ENCODE measurements at regions not wholly inside any gene's neighbourhood (a gene's known extent, or its start where the extent isn't known, plus 50 kb on each side); places are given as distances from the start of the nearest gene placed in this dataset.
"Not testable (repeated sequence)": the region's sequence is repeated elsewhere in the genome, so short reads cannot be mapped to it uniquely, and the experiment has no call there.

DNA sequence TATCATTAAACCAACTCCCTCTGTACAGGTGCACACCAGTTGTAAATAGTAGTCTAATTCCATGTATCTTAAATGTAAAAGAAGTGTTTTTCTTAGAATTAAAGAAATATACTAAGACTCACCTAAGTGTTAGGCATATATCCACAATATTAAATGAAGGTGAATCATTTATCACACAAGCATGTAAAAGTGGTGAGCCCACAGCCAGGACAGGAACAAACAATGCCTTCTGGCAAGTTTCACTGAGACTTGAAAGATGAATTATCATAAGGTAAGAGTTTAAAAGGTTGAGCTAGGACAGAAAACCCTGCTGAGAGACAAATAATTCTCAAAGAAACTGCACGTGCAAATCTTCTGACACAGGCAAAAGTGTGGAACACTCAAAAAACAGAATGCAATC is 832.5 kb downstream of the TAF11L14 start:
- H3K4me1 ChIP-seq (ENCODE audit: insufficient read depth): 0 out of 2 replicates have a peak, but pooled peaks cover 5% of the 10 kb centered on the region
- DNase-seq (ENCODE audit: low spot score): no peak
- no peaks in the 10 kb centered on the region; the same call in 2 of the 3 replicates for H3K4me1 Mint-ChIP-seq
- no peak for ATAC-seq
- no peak overlapping the region for H3K4me3 Mint-ChIP-seq
- H3K4me3 ChIP-seq: no peak overlapping the region
- peaks cover 10% of the 10 kb centered on the region; the same call in 1 of the 2 replicates for H3K36me3 ChIP-seq (ENCODE audit: insufficient read depth)
- no peaks in the 10 kb centered on the region for H3F3A ChIP-seq (replicated peaks; ENCODE audit: low read depth)
- no peak for TF ChIP-seq ZNF331 (CRISPR knock-in tag; IDR thresholded peaks at IDR 0.05; ENCODE audit: low read depth)
- no peaks in the 10 kb centered on the region for H3K79me2 ChIP-seq (replicated peaks; ENCODE audit: insufficient read depth)
- H3K27ac Mint-ChIP-seq: no peak overlapping the region
- peaks cover 3% of the 10 kb centered on the region for H3K27me3 Mint-ChIP-seq (ENCODE audit: insufficient read depth, low read depth, poor library complexity)
- H3K27ac ChIP-seq (ENCODE audit: low read depth): no peak overlapping the region
- H3K4me2 ChIP-seq: no peak overlapping the region
- H3K27me3 ChIP-seq (ENCODE audit: insufficient read depth): no peaks in the 10 kb centered on the region
- peaks cover 7% of the 10 kb centered on the region for H3K36me3 Mint-ChIP-seq (ENCODE audit: low read depth)
- H3K9me3 Mint-ChIP-seq: peaks cover 9% of the 10 kb centered on the region
- H4K20me1 ChIP-seq (replicated peaks; ENCODE audit: insufficient read depth): no peaks in the 10 kb centered on the region
- no peaks in the 10 kb centered on the region for H3K9me2 ChIP-seq (ENCODE audit: insufficient read depth)
- no peak overlapping the region for H2AFZ ChIP-seq

DNA sequence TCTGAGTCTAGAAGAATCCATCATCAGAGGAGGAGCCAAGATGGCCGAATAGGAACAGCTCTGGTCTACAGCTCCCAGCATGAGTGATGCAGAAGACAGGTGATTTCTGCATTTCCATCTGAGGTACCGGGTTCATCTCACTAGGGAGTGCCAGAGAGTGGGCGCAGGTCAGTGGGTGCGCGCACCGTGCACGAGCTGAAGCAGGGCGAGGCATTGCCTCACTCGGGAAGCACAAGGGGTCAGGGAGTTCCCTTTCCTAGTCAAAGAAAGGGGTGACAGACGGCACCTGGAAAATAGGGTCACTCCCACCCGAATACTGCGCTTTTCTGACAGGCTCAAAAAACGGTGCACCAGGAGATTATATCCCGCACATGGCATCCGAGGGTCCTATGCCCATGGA is 837.5 kb downstream of the TAF11L14 start:
- not testable (repeated sequence) for H3K27me3 Mint-ChIP-seq (ENCODE audit: insufficient read depth, low read depth, poor library complexity); H4K20me1 ChIP-seq (replicated peaks; ENCODE audit: insufficient read depth); H3K4me2 ChIP-seq; H3F3A ChIP-seq (replicated peaks; ENCODE audit: low read depth); H3K27ac ChIP-seq (ENCODE audit: low read depth); H3K4me1 Mint-ChIP-seq; ATAC-seq; DNase-seq (ENCODE audit: low spot score); H3K27me3 ChIP-seq (ENCODE audit: insufficient read depth); H3K79me2 ChIP-seq (replicated peaks; ENCODE audit: insufficient read depth); H3K27ac Mint-ChIP-seq; H3K4me3 ChIP-seq; H3K4me1 ChIP-seq (ENCODE audit: insufficient read depth); H3K9me2 ChIP-seq (ENCODE audit: insufficient read depth); H3K4me3 Mint-ChIP-seq; H2AFZ ChIP-seq
- Mint-ChIP-seq H3K36me3 (ENCODE audit: low read depth) (peaks cover 13% of the 10 kb centered on the region), H3K9me3 (peaks cover 25% of the 10 kb centered on the region)
- H3K36me3 ChIP-seq (ENCODE audit: insufficient read depth): peaks cover 11% of the 10 kb centered on the region; the same call in 1 of the 2 replicates

DNA sequence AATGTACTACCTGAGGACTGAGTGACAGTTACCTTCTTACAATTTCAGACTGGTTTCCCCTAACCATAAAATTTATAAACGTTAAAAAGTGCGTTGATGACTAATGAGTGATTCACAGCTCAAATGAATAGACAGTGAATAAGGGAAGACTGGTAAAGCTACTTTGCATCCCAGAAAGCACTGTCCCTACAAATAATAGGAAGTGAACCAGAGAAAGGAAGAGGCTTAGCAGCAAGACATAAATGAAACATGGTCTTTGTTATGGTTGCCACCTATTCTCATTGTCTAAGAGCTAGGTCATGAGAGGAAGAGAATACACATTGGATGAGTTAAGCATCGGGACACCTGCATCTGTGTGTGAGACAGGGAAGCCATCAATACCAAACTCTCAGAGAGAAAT is 849.2 kb downstream of the TAF11L14 start:
- no peak overlapping the region for H3K27ac ChIP-seq (ENCODE audit: low read depth)
- H3K4me3 Mint-ChIP-seq: no peak overlapping the region
- H3F3A ChIP-seq (replicated peaks; ENCODE audit: low read depth): no peaks in the 10 kb centered on the region
- H3K9me3 Mint-ChIP-seq: no peaks in the 10 kb centered on the region
- no peak overlapping the region for H3K27ac Mint-ChIP-seq
- TF ChIP-seq CREB1 (CRISPR knock-in tag; IDR thresholded peaks at IDR 0.05; ENCODE audit: low read depth) (no peak), ZNF462 (CRISPR knock-in tag; IDR thresholded peaks at IDR 0.05) (no peak)
- TF ChIP-seq, protein P1, sequence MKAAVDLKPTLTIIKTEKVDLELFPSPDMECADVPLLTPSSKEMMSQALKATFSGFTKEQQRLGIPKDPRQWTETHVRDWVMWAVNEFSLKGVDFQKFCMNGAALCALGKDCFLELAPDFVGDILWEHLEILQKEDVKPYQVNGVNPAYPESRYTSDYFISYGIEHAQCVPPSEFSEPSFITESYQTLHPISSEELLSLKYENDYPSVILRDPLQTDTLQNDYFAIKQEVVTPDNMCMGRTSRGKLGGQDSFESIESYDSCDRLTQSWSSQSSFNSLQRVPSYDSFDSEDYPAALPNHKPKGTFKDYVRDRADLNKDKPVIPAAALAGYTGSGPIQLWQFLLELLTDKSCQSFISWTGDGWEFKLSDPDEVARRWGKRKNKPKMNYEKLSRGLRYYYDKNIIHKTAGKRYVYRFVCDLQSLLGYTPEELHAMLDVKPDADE (IDR thresholded peaks at IDR 0.05): no peak
- ATAC-seq (no peak), DNase-seq (ENCODE audit: low spot score) (peak; percentile 14)
- H2AFZ ChIP-seq: no peak overlapping the region
- no peak overlapping the region for H3K4me3 ChIP-seq
- H3K36me3 ChIP-seq (ENCODE audit: insufficient read depth): no peaks in the 10 kb centered on the region
- no peaks in the 10 kb centered on the region for H3K27me3 ChIP-seq (ENCODE audit: insufficient read depth)
- H3K9me2 ChIP-seq (ENCODE audit: insufficient read depth): no peaks in the 10 kb centered on the region
- H3K4me2 ChIP-seq: no peak overlapping the region
- no peaks in the 10 kb centered on the region for H3K36me3 Mint-ChIP-seq (ENCODE audit: low read depth)
- H3K79me2 ChIP-seq (replicated peaks; ENCODE audit: insufficient read depth): no peaks in the 10 kb centered on the region
- H3K4me1 Mint-ChIP-seq: peaks cover 14% of the 10 kb centered on the region; the same call in 2 of the 3 replicates
- no peaks in the 10 kb centered on the region for H4K20me1 ChIP-seq (replicated peaks; ENCODE audit: insufficient read depth)
- peaks cover 18% of the 10 kb centered on the region; the same call in 1 of the 2 replicates for H3K4me1 ChIP-seq (ENCODE audit: insufficient read depth)
- H3K27me3 Mint-ChIP-seq (ENCODE audit: insufficient read depth, low read depth, poor library complexity): no peaks in the 10 kb centered on the region
